SIG-M5 treated with dmso at 0.1 percent for 504 hours (cell line): ENCODE measurements at regions not wholly inside any gene's neighbourhood (a gene's known extent, or its start where the extent isn't known, plus 50 kb on each side); places are given as distances from the start of the nearest gene placed in this dataset.
"Not testable (repeated sequence)": the region's sequence is repeated elsewhere in the genome, so short reads cannot be mapped to it uniquely, and the experiment has no call there.

Experiments
- DNase-seq: peaks from one replicate; lab custom pipeline; 2025; ENCODE audit not compliant: unreplicated experiment; lab: John Stamatoyannopoulos, UW

- no peak for DNase-seq
These were observed 720.9 kb downstream of the DIPK2A start for GRCh38 chr3:144692488-144692887.

GRCh38 chr3:144708437-144708836, 736.8 kb downstream of the DIPK2A start:
- DNase-seq: no peak

GRCh38 chr3:144737281-144737680, 765.7 kb downstream of the DIPK2A start:
- no peak for DNase-seq

- no peak for DNase-seq
These were observed 771.6 kb downstream of the DIPK2A start for GRCh38 chr3:144743225-144743668.

- no peak for DNase-seq
These were observed 772.9 kb downstream of the DIPK2A start for GRCh38 chr3:144744473-144744872.

- no peak for DNase-seq
These were observed 775.0 kb downstream of the DIPK2A start for GRCh38 chr3:144746631-144747030.

- not testable (repeated sequence) for DNase-seq
These were observed 778.1 kb downstream of the DIPK2A start for GRCh38 chr3:144749536-144750253.

- DNase-seq: no peak
These were observed 782.6 kb downstream of the DIPK2A start for GRCh38 chr3:144754076-144754783.

GRCh38 chr3:144756704-144757440, 785.2 kb downstream of the DIPK2A start:
- no peak for DNase-seq

GRCh38 chr3:144760831-144761230, 789.2 kb downstream of the DIPK2A start:
- DNase-seq: no peak

GRCh38 chr3:144762091-144762490, 790.5 kb downstream of the DIPK2A start:
- DNase-seq: no peak

GRCh38 chr3:144763878-144764454, 792.3 kb downstream of the DIPK2A start:
- DNase-seq: no peak

GRCh38 chr3:144770281-144770680, 798.7 kb downstream of the DIPK2A start:
- no peak for DNase-seq

GRCh38 chr3:144770915-144771351, 799.3 kb downstream of the DIPK2A start:
- peak; percentile 33 for DNase-seq

- no peak for DNase-seq
These were observed 799.8 kb downstream of the DIPK2A start for GRCh38 chr3:144771381-144771870.

GRCh38 chr3:144772372-144772771, 800.7 kb downstream of the DIPK2A start:
- DNase-seq: no peak

GRCh38 chr3:144773350-144773749, 801.7 kb downstream of the DIPK2A start:
- DNase-seq: no peak

- no peak for DNase-seq
These were observed 803.3 kb downstream of the DIPK2A start for GRCh38 chr3:144774897-144775296.

GRCh38 chr3:144775551-144775950, 803.9 kb downstream of the DIPK2A start:
- DNase-seq: no peak

- no peak for DNase-seq
These were observed 806.3 kb downstream of the DIPK2A start for GRCh38 chr3:144777906-144778305.

GRCh38 chr3:144791034-144791433, 819.4 kb downstream of the DIPK2A start:
- no peak for DNase-seq
